ENCODE measurements at regions not wholly inside any gene's neighbourhood (a gene's known extent, or its start where the extent isn't known, plus 50 kb on each side); places are given as distances from the start of the nearest gene placed in this dataset.
A peak's percentile ranks its signal among the peaks of the same experiment; 100 is the strongest.

DNA sequence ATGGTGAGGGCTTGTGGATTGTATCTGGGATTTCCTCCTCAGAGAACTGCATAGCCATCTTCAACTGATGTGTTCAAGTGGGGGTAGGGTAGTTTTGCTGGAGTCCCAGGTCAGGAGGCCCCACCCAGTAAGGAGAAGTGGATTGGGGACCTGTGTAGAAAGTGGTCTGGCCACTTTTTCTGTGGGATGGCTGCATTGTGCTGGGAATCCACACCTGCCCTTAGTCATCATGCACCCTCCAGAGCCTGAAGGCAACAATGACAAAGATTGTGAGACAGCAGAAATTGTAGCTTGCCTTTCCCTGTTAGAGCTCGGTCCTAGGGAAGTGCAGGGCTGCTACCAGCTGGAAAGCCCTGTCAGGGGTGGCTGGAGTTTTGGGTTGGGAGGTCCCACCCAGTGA lies 255.4 kb downstream of the NDFIP2 start:
- DNase-seq: no peak

DNA sequence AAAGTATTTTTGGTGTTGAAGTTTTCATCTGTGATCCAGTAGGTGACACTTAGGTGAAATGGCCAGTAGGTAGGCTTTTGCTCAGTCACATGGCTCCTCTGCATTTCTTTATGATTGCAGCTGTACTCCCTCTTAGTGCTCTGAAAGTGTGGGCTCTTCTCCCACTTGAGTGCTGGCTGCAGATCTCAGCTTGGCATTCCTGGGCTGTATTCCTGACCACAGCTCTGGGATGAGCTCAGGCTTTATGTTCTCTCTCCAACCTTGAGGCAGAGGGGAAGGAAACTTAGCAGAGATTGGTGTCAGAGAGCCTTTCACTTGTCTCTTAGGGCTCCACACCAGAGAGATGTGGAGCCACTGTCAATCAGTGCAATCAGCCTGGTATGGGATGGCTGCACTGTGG lies 254.3 kb downstream of the NDFIP2 start:
- no peak for DNase-seq

DNA sequence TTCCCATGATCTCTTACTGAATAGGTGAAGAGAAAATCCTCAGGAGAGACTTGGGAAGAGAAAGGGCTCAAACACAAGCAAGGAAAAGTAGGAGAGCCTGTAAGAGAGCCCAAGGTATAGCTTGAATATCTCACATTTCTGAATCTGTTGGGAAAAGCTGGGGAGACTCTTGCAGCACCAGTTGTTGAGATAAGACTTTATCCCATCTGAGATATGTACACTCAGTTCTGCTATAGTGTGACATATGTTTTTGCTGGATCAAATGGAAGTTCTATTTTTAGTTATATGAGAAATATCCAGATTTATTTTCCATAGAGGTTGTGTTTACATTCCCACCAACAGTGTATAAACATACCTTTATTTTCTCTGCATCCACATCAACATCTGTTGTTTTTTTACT lies 246.1 kb downstream of the NDFIP2 start:
- no peak for DNase-seq

DNA sequence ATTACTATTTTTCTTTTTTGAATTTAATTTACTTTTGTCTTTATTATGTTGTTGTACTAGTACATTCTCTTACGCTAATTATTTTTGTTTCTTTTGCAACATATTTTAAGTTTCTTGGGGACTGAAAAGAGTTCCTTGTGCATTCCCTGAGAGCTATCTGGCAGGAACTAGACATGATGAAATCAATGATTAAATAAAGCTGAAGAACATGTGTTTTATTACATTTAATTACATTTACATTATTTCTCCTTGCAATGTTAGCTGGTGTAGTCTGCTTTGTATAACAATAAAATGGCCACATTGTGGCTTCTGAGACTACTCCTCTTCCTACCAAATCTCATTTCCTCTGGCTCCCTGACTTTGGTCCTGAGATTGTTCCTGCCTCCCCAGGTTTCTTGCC lies 244.9 kb downstream of the NDFIP2 start:
- DNase-seq: no peak

DNA sequence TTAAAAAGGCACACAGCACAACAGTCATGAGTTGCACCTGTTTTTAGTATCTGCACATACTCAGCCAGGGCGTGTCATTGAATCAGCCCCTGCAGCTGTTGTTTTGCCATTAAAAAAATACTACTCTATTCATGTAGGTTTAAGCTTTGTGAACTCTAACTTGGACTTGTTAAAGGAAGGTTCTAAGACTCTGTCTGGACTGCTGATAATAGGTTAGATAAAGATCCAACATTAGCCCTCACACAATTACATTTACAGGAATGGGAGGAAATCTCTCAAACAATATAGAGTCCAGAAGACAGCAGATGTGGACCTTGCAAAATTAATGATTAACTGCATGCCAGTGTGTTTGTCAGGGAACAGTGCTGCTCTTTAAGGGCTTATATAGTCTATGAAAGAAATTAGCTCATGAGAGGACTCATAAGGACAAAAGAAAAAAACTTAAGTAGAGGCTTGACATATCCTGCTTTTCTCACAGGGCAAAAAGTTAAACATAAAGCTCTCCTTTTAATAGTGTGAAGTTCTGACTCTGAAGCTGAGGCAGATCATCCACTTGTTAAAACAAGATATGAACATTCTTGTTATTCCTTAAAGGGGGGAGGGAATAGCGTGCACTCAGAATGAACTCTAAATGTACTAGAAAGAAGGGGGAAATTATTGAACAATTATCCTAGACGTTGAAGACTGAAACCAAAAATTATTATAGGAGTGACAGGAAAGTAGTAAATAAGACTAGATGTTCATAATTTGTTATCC lies 243.6 kb downstream of the NDFIP2 start:
- no peak for DNase-seq

DNA sequence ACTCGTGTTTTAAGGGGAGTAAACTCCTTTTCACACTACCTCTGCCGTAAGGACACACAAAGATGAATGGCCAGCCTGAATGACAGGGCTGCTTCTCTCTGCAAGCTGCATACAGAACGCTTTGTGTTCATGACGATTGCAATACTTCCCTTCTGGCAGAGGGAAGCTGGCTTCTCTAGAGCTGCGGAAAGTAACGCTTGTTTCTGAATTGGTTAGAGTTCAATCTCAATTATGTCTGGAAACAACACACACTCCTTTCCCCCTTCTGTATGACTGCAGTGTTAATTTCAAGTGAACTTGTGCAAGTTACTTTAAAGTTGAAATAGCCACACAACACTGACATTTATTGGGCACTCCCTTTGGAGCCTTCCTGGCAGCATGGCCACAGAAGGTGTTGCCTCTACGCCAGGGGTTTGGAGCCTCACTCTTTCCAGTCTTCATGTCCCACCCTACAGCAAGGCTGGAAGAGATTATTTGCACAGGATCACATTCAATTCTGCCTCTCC lies 242.6 kb downstream of the NDFIP2 start:
- peak in 22 of 58 donors; percentile 1 to 39 (median 12) for DNase-seq

DNA sequence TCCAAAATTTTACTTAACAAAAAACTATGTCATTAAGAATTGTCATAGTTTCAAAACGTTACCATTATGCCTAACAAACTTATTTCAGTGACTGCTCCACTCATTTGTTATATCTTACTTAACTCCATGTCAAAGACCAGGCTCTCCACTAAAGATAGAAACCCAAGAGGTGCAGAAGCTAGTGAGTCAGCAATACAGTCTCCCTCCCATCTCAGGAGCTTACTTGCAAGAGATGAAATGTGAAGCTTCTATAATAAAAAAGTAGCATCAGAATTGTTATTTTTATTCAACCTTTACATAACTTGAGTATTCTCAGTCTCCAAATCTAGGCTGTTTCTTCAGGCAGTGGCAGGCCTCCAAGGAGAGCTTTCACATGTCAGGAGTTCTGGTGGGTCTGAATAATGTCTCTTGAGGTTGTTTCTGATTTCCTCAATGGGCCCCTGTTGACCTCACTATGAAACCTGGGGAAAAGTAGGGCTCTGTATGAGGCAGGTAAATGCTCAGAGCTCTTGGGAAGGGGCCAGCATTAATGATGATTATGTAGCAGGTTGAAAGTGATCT lies 242.0 kb downstream of the NDFIP2 start:
- peak in 27 of 58 donors; percentile 1 to 68 (median 14) for DNase-seq

DNA sequence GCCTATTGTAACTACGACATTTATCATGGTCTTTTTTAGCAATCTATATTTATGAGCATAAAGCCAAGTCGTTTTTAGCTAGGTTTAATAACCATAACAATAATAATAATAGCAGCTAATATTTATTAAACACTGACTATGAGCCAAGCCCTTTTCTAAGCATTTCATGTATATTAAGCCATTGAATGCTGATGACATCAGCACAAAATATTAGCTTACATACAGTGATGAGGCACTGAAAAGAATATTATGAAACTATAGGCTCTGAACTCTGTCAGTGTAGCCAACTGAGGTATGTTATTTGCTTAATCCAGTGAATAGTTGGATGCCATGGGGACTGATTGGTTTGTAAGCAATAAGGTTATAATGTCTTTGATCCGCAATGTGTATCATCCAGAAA lies 235.2 kb downstream of the NDFIP2 start:
- no peak for DNase-seq

DNA sequence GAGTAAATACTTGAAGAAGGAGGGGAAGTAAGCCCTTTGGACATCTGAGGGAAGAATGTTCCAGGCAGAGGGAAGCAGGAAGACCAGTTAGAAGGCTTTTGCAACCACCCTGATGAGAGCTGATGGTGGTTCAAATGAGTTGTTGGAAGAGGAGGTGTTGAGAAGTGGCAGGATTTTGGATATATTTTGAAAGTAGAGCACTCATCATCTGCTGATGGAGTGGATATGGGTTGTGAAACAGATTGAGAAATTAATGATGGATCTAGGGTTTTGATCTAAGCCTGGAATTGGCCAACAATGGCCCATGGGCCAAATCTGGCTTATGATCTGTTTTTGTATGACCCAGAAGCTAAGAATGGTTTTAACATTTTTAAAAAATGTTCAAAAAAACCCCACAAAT lies 230.7 kb downstream of the NDFIP2 start:
- no peak for DNase-seq

DNA sequence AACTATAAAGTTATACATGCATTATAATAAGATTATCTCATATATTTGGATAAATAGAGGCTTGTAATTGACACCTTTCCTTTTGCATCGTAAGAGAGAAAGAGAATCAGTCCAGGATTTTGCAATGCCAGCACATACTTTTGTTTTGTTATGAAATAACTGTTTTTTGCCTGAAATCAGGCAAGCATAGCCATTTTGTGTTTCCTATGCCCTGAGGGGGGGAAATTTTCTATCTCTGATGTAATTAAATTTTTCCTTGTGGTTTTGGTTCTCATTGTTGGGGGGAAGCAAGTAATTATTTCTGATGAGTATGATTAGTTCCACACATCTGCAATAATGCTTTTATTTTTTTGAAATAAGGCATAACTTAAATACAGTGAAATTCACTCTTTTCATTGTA lies 229.4 kb downstream of the NDFIP2 start:
- DNase-seq: no peak

DNA sequence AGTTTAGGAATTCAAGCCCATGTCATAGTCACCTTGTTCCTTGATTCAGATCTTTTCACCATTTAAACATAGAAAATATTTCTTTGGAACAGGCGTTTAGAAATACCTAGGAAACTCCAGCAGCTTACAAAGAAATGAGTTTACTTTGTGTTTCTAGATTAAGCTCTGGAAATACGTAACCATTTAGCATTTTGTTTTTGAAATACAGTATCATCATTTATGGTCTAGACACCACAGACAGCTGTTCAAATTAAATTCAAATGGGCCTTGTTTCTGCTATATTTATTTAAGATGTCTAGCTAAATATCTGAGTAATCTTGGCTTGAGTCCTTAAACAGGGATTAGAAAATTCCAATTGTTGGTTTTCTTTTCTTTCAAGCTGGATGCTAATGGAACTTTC lies 228.5 kb downstream of the NDFIP2 start:
- no peak for DNase-seq

DNA sequence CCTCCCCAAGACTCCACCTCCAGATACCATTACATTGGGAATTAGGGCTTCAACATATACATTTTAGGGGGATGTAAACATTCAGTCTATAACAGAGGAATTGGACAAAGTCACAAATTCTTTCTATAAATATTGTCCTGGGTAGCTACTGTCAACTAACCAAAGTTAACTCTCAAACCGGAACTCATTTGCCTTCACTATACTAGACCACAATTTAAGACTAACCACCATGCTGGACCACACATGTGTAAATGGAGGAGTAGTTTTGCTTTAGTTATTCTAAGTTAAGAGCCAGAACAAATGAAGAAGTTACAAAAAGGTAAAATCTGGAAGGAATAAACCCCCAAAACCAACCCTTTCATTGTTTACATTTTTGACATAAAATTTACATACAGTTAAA lies 222.8 kb downstream of the NDFIP2 start:
- no peak for DNase-seq

DNA sequence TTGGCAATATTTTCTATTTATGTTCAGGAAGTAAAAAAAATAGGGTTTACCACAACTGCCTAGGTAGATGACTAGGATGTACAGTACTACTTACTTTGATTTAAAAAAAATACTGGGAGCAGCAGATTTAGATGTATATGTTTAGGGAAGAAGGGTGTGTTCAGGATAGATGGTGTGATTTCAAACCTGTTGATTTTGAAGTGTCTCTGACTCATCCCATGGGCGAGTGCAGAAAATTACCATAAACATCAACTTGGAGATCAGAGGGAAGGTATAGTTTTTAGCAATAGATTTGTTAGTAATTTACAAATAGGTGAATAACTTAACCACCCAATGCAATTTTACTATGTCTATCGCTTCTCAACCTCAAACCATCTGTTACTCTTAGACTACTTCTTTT lies 214.8 kb downstream of the NDFIP2 start:
- no peak for DNase-seq

DNA sequence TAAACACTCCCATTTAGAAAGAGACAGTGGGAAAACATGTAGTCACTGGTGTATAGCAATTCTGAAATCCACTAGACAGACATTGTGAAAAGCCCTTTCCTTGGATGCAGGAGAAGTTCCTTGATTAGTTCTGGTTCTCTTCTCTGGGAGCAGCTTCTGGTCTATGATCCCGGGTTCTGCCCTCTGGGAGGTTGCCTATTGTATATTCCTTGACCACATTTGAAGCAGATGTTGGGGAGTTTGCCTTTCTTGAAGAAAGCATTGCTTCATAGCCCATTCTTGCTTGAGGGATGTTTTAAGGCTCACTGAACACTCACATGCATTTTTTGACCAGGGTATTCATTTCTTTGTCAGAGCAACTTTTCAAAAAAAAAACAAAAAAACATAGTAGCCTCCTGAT lies 211.9 kb downstream of the NDFIP2 start:
- no peak for DNase-seq

DNA sequence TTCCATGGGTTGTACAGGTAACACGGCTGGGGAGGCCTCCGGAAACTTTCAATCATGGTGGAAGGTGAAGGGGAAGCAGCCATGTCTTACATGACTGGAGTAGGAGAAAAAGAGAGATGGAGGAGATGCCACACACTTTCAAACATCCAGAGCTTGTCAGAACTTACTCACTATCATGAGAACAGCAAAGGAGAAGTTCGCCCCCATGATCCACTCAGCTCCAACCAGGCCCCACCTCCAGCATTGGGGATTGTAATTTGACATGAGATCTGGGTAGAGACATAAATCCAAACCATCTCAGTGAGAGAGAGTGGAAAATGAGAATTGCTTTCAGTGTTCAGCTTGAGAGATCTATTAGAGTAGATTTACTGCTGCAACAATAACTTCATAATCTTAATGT lies 210.9 kb downstream of the NDFIP2 start:
- no peak for DNase-seq

DNA sequence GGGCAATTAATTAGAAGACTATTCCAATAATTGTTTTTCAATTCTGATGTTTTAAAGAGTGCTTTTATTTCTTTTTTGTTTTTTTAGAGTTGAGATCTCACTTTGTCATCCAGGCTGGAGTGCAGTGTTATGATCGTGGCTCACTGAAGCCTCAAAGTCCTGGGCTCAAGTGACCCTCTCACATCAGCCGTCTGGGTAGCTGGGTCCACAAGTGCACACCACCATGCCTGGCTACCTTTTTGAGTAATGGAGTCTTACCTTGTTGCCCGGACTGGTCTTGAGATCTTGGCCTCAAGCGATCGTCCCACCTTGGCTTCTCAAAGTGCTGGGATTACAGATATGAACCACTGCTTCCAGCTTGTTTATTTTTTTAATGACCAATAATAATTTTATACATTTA lies 207.8 kb downstream of the NDFIP2 start:
- DNase-seq: no peak

DNA sequence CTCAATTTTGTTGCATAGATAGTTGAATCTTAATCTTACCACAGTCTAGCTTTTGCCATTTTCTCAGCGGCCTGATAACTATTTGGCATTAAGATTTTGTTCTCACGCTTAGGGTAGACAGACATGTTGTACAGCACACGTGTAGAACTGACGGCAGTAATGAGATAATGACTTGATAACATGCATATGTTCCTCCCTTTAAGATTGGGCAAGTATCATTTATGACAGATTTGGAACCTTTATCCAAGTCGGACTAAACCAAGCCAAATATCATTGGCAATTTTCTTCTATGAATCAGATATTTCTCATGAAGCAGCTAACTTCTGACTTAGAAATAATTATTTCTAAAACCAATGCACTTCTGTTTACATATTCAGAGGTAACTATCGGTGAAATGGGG lies 205.5 kb downstream of the NDFIP2 start:
- no peak for DNase-seq

DNA sequence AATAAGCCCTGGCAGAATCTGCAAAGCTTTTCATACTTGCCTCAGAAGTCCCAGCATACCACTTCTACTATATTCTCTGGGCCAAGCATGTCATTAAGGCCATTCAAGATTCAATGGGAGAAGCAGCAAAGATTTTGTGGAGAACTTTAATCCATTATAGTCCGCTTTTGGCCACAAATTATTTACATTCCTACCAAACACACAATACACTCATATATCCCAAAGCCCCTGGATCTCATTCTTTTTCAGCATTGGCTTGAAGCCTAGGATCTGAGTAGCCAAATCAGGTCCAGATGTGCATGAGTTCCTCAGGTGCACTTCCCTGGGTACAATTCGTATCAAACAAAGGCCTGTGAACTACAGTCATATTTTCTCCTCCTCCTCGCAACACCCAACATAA lies 203.4 kb downstream of the NDFIP2 start:
- DNase-seq: no peak

DNA sequence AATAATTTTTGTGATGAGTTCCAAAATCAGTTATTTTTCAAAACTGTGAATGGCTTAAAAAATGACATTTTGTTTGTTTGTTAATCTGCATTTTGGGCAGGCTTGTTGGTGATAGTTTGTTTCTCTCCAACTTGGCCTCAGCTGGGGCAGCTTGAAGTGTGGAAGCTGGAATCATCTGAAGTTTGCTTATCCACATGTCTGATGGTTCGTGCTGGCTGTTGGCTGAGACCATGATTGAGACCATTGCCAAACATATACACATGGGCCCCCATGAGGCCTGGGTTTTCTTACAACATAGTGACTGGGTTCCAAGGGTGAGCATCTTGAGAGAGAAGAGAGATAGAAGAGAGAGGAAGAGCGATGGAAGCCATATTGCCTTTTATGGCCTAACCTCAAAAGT lies 201.2 kb downstream of the NDFIP2 start:
- DNase-seq: no peak

DNA sequence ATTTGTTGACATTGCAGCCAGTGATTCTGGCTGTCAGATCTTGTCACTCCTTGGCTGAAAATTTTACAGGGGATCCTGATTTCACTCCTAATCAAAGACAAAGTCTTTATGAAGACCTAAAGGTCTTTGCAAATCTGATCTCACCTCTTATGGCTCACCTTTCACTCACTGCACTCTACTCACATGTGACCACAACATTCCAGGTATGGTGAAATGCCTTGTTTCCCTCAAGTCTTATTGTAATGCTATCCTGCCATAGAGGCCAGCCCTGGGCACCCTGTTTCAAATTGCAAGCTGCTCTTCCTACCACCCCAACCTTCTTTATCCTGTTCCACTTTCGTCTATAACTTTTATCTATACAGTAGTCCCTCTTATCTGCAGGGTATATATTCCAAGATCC lies 200.1 kb downstream of the NDFIP2 start:
- no peak for DNase-seq

DNA sequence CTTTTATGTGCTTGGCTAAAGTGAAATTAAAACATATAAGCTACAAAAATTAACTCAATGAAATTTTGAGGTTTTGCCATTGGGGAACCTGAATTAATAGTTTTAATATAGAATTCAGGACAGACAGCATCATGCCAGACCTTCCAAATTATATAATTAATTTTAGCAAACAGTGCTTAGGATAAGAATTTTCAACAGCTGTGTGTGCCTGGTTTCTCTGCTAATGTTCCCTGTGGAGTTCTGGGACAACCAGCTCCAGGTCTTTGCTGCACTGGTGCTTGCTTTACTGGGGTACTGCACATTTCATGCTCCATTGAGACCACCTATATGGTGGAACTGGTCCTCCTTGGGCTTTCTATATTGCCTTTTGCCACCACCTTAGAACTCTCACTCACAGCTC lies 199.5 kb downstream of the NDFIP2 start:
- DNase-seq: no peak

DNA sequence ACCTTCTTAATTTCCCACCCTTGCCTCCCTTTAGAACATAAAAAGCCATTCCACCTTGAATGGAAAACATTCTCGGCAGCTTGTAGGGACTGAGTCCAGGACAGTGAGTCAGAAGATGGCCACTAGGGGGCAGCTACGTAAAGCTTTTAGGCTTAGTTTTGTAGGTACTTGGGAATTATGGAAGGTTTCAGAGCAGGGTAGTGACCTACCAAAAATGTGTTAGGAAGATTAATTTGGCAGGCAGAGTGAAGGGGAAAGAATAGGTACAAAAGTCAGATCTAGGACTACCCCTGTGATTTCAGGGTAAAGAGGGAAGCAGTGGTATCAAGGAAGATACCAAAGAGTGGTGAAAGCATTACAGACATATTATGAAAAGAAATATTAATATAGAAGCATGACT lies 198.4 kb downstream of the NDFIP2 start:
- DNase-seq: peak in 23 of 58 donors; percentile 1 to 63 (median 16)

DNA sequence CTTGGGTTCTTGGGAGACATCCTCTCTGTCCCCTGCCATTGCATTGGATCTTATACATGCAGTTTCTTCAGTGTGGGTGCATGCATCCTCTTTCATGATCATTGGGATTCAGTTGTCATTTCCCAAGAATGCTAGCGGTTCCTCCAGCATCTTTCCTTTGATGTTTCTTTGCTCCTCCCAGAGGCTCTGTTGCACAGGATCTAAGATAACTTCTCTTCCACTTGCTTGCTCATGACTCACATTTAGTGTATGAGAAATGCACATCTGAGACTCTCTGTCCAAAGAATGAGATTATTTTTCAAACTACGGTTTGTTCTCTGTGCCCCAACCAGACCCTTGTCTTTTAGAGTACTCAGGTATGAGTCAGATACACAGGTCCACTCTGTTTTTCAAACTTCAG lies 197.1 kb downstream of the NDFIP2 start:
- DNase-seq: no peak
